Upper lobe of right lung (tissue), 1 donor: ENCODE measurements at regions not wholly inside any gene's neighbourhood (a gene's known extent, or its start where the extent isn't known, plus 50 kb on each side); places are given as distances from the start of the nearest gene placed in this dataset.

Experiments used
- ATAC-seq: fragments of 200-7000 bp; cut with Tn5 transposase; one replicate; pipeline ENCODE4 v1.9.1; 2020; ENCODE audit warnings: mild to moderate bottlenecking, moderate library complexity
- DNase-seq: peaks from one replicate; pipeline ENCODE4 v3.0.0-alpha.2; 2020
- H3K27ac ChIP-seq: fragments of 200-600 bp; one replicate; pipeline ENCODE4 v1.8.0; 2022
- H3K27me3 ChIP-seq: fragments of 200-600 bp; one replicate; pipeline ENCODE4 v1.8.0; 2022; ENCODE audit warnings: mild to moderate bottlenecking
- H3K36me3 ChIP-seq: fragments of 200-600 bp; one replicate; pipeline ENCODE4 v1.8.0; 2022
- H3K4me1 ChIP-seq: fragments of 200-600 bp; one replicate; pipeline ENCODE4 v1.8.0; 2022
- H3K4me3 ChIP-seq: fragments of 200-600 bp; one replicate; pipeline ENCODE4 v1.8.0; 2022; ENCODE audit warnings: mild to moderate bottlenecking
- H3K9me3 ChIP-seq: fragments of 200-600 bp; one replicate; pipeline ENCODE4 v1.8.0; 2022
- CTCF ChIP-seq: fragments of 200-600 bp; IDR thresholded peaks from one replicate; pipeline ENCODE4 v1.8.0; 2022; ENCODE audit warnings: antibody characterized with exemption
- intact Hi-C: fragments of 100-400 bp; cut with DNase I; formaldehyde crosslinking; loops from one replicate; pipeline ENCODE4 v1.11.0; 2022
- donor health status: DM: no; HTN: yes; CAD: no; lungs with severe emphysema.

DNA sequence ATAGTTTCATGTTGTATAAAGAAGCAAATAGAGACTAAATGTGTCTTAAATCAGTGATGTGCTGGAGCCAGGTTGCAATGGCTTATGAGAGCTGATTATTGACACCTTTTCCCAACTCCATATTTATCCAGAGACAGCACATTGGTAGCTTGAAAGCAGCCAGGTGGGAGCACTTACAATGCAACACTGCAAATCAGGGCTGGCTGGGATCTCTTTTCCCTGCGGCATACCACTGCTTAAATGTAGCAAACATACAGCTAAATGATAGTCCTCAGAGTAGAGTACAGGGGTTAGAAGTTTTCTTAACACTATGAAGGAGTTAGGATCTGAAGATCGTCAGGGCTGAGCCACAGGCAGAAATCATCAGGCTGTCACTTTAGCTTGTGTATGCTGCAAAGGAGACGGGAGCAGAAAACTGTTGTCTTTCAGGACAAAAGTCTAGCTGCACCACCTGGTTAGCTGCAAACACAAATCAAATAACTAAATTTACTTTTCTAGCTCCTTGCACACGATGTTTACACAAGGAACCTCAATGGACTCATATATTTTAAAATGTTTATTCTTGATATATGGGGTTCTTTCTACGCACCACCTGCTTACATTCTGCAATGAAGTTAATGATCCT, 527.3 kb downstream of the TLL1 start:
- no peak for ATAC-seq
- intact Hi-C loops = no loop called here
- no peaks in the 10 kb centered on the region for H3K27me3 ChIP-seq
- no peak for TF ChIP-seq CTCF
- no peak overlapping the region for H3K4me3 ChIP-seq
- DNase-seq = no peak
- no peaks in the 10 kb centered on the region for H3K4me1 ChIP-seq
- no peaks in the 10 kb centered on the region for H3K9me3 ChIP-seq
- no peak overlapping the region for H3K27ac ChIP-seq
- H3K36me3 ChIP-seq = no peaks in the 10 kb centered on the region

GRCh38 chr4:166413356-166413755, 540.3 kb downstream of the TLL1 start:
- H3K9me3 ChIP-seq = no peaks in the 10 kb centered on the region
- H3K4me3 ChIP-seq = no peak overlapping the region
- no peak for TF ChIP-seq CTCF
- no peak for ATAC-seq
- H3K36me3 ChIP-seq = no peaks in the 10 kb centered on the region
- H3K27me3 ChIP-seq = no peaks in the 10 kb centered on the region
- H3K27ac ChIP-seq = no peak overlapping the region
- intact Hi-C loops = no loop called here
- no peak for DNase-seq
- no peaks in the 10 kb centered on the region for H3K4me1 ChIP-seq

- H3K36me3 ChIP-seq = no peaks in the 10 kb centered on the region
- H3K27ac ChIP-seq = no peak overlapping the region
- DNase-seq (no peak), ATAC-seq (no peak)
- H3K27me3 ChIP-seq = no peaks in the 10 kb centered on the region
- intact Hi-C loops = no loop called here
- H3K4me3 ChIP-seq = no peak overlapping the region
- H3K4me1 ChIP-seq = no peaks in the 10 kb centered on the region
- no peaks in the 10 kb centered on the region for H3K9me3 ChIP-seq
- no peak for TF ChIP-seq CTCF
Observed at GRCh38 chr4:166414431-166414830, 541.4 kb downstream of the TLL1 start.

DNA sequence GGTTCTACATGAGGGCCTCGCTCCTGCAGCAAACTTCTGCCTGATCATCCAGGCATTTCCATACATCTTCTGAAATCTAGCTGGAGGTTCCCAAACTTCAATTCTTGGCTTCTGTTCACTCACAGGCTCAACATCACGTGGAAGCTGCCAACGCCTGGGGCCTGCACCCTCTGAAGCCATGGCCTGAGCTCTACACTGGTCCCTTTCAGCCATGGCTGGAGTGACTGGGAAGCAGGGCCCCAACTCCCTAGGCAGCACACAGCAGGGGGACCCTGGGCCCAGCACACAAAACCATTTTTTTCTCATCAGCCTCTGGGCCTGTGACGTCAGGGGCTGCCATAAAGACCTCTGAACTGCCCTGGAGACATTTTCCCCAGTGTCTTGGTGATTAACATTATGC, 542.7 kb downstream of the TLL1 start:
- Histone ChIP-seq H3K27ac (no peak overlapping the region), H3K36me3 (no peaks in the 10 kb centered on the region), H3K9me3 (no peaks in the 10 kb centered on the region), H3K4me3 (no peak overlapping the region), H3K4me1 (no peaks in the 10 kb centered on the region), H3K27me3 (no peaks in the 10 kb centered on the region)
- ATAC-seq (no peak), DNase-seq (no peak)
- no peak for TF ChIP-seq CTCF
- intact Hi-C loops = no loop called here

DNA sequence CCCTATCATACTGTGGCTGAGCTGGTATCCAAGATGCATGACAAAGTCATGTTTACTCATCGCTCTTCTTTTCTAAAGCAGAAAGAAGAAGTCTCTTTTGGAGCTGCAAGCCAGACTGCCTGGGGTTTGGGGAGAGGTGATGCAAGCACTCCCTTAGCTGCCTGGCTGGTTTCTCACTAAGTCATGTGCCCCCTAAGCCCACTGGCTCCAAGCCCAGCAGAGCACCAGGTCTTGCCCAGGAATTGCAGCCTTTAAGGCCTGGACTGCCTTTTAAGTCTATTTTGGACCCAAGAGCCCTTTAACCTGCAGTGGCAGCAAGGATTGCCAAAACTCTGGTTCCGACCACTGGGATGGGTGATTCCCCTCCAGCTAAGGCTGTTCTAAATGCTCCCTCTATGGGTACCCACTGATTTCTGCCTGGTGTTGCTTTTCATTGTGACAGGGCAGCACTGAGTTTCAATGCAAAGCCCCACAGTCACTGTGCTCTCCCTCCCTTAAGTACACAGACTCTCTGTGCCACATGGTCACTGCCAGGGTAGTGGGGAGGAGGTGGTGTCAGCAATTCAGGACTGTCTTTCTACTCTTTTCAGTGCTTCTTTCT, 548.6 kb downstream of the TLL1 start:
- Histone ChIP-seq H3K27me3 (no peaks in the 10 kb centered on the region), H3K27ac (no peak overlapping the region), H3K36me3 (no peaks in the 10 kb centered on the region), H3K4me3 (no peak overlapping the region), H3K9me3 (no peaks in the 10 kb centered on the region), H3K4me1 (no peaks in the 10 kb centered on the region)
- no peak for ATAC-seq
- intact Hi-C loops = no loop called here
- no peak for DNase-seq
- no peak for TF ChIP-seq CTCF

DNA sequence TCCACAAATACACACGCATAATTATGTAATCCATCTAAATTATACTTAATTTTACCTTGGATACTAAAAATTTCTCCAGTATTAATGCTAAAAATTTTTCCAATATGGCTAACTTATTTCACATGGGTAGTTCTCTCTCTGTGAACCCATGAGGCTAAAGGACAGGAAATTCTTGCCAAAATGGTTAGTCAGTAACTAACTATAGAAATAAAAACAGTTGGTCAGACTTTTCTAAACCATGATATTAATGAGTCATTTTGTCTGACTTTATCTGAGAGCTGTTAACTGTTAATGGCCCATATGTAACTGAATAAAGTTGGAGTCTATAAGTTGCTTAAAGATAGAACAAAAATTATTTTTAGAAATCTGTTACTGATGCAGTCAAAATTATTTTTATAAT, 549.4 kb downstream of the TLL1 start:
- H3K36me3 ChIP-seq = no peaks in the 10 kb centered on the region
- no peak overlapping the region for H3K27ac ChIP-seq
- ATAC-seq (no peak), DNase-seq (no peak)
- no peaks in the 10 kb centered on the region for H3K27me3 ChIP-seq
- no peak for TF ChIP-seq CTCF
- H3K4me3 ChIP-seq = no peak overlapping the region
- intact Hi-C loops = no loop called here
- no peaks in the 10 kb centered on the region for H3K4me1 ChIP-seq
- no peaks in the 10 kb centered on the region for H3K9me3 ChIP-seq
